Endodermal cell (in vitro differentiated cells): ENCODE measurements at regions not wholly inside any gene's neighbourhood (a gene's known extent, or its start where the extent isn't known, plus 50 kb on each side); places are given as distances from the start of the nearest gene placed in this dataset.
A peak's percentile ranks its signal among the peaks of the same experiment; 100 is the strongest.

Experiments
- DNase-seq: peaks from one replicate; pipeline ENCODE4 v3.0.0-alpha.2; 2017
- H3K27ac ChIP-seq: 2 replicates; pipeline ENCODE4 v1.5.1; 2013; ENCODE audit warnings: mild to moderate bottlenecking, low read depth, low read length, moderate library complexity
- H3K27me3 ChIP-seq: 2 replicates; pipeline ENCODE4 v1.6.1; 2013; ENCODE audit warnings: mild to moderate bottlenecking, low read length, moderate library complexity; ENCODE audit not compliant: insufficient read depth, control insufficient read depth, poor library complexity, severe bottlenecking
- H3K36me3 ChIP-seq: 2 replicates; pipeline ENCODE4 v1.7.0; 2013; ENCODE audit warnings: mild to moderate bottlenecking, low read length, moderate library complexity; ENCODE audit not compliant: control insufficient read depth, insufficient read depth
- H3K4me1 ChIP-seq: one replicate; pipeline ENCODE4 v1.7.0; 2013; ENCODE audit warnings: low read length; ENCODE audit not compliant: control insufficient read depth, insufficient read depth
- H3K4me3 ChIP-seq: 2 replicates; pipeline ENCODE4 v1.5.1; 2013; ENCODE audit warnings: mild to moderate bottlenecking, low read length, moderate library complexity
- H3K9ac ChIP-seq: 2 replicates; pipeline ENCODE4 v1.6.1; 2013; ENCODE audit warnings: mild to moderate bottlenecking, low read length, moderate library complexity; ENCODE audit not compliant: poor library complexity, severe bottlenecking; ENCODE audit errors: extremely low read depth
- H3K9me3 ChIP-seq: 2 replicates; pipeline ENCODE4 v1.6.1; 2013; ENCODE audit warnings: mild to moderate bottlenecking, low read length, moderate library complexity; ENCODE audit not compliant: control insufficient read depth
- H3K27ac Mint-ChIP-seq: 2 replicates; pipeline ENCODE4 v1.8.0; 2020; ENCODE audit warnings: mixed read lengths
- H3K27me3 Mint-ChIP-seq: 2 replicates; pipeline ENCODE4 v1.8.0; 2021; ENCODE audit warnings: mild to moderate bottlenecking, mixed read lengths; ENCODE audit not compliant: insufficient read depth
- H3K36me3 Mint-ChIP-seq: 2 replicates; pipeline ENCODE4 v1.8.0; 2020; ENCODE audit warnings: low read depth, mixed read lengths
- H3K4me1 Mint-ChIP-seq: 2 replicates; pipeline ENCODE4 v1.8.0; 2020; ENCODE audit warnings: mixed read lengths
- H3K4me3 Mint-ChIP-seq: 2 replicates; pipeline ENCODE4 v1.8.0; 2020; ENCODE audit warnings: mild to moderate bottlenecking, moderate library complexity, mixed read lengths
- H3K9me3 Mint-ChIP-seq: 2 replicates; pipeline ENCODE4 v1.8.0; 2020; ENCODE audit warnings: mild to moderate bottlenecking, mixed read lengths
- WGBS, 2 experiments: methylation state at CpG; one replicate each; pipeline versions ENCODE4 v1.1.5 to v1.1.7; 2013; ENCODE audit warnings: missing lambda C conversion rate in 2 of 2, mixed read lengths in 1 of 2; ENCODE audit not compliant: insufficient coverage in 1 of 2, insufficient read length in 1 of 2; 5-methylcytosine and 5-hydroxymethylcytosine counted together
- TF ChIP-seq, protein P1 (sequence below): fragments of 200-600 bp; sonication (generic); conservative IDR thresholded peaks from 2 replicates; pipeline ENCODE4 v1.5.0; 2021; ENCODE audit warnings: antibody characterized with exemption, mild to moderate bottlenecking

DNA sequence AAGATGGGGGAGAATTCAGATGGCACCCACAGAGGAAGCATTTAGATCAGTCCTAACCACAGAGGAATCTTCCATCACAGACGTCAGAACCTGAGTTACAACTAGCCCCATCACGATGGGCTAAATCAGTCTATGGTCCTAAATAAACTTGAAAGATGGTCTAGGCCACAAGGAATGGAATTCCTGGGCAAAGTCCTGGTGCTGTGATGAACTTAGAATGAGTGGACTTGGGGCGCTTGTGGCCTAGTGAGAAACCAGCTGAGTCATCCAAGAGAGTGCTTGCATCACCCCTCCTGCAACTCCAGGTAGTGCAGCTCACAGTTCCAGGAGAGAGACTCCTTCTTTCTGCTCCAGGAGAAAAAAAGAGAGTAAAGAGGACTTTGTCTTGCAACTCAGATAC is 722.9 kb upstream of the RGMB start:
- TF ChIP-seq, protein P1, sequence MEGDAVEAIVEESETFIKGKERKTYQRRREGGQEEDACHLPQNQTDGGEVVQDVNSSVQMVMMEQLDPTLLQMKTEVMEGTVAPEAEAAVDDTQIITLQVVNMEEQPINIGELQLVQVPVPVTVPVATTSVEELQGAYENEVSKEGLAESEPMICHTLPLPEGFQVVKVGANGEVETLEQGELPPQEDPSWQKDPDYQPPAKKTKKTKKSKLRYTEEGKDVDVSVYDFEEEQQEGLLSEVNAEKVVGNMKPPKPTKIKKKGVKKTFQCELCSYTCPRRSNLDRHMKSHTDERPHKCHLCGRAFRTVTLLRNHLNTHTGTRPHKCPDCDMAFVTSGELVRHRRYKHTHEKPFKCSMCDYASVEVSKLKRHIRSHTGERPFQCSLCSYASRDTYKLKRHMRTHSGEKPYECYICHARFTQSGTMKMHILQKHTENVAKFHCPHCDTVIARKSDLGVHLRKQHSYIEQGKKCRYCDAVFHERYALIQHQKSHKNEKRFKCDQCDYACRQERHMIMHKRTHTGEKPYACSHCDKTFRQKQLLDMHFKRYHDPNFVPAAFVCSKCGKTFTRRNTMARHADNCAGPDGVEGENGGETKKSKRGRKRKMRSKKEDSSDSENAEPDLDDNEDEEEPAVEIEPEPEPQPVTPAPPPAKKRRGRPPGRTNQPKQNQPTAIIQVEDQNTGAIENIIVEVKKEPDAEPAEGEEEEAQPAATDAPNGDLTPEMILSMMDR: no peak
- Histone ChIP-seq H3K27ac (no peak overlapping the region), H3K4me1 (peaks cover 12% of the 10 kb centered on the region), H3K9ac (no peak overlapping the region), H3K36me3 (no peaks in the 10 kb centered on the region), H3K9me3 (no peaks in the 10 kb centered on the region), H3K4me3 (no peak overlapping the region), H3K27me3 (no peaks in the 10 kb centered on the region)
- no peaks in the 10 kb centered on the region for H3K9me3 Mint-ChIP-seq
- peaks cover 5% of the 10 kb centered on the region for H3K36me3 Mint-ChIP-seq
- DNase-seq: no peak
- no peak overlapping the region for H3K4me3 Mint-ChIP-seq
- no peaks in the 10 kb centered on the region for H3K27me3 Mint-ChIP-seq
- H3K4me1 Mint-ChIP-seq: peaks cover 51% of the 10 kb centered on the region
- H3K27ac Mint-ChIP-seq: peak overlapping the region; percentile 91
- 93 to 94% methylated on average over 3 of the region's 3 CpGs for WGBS, 2 experiments

DNA sequence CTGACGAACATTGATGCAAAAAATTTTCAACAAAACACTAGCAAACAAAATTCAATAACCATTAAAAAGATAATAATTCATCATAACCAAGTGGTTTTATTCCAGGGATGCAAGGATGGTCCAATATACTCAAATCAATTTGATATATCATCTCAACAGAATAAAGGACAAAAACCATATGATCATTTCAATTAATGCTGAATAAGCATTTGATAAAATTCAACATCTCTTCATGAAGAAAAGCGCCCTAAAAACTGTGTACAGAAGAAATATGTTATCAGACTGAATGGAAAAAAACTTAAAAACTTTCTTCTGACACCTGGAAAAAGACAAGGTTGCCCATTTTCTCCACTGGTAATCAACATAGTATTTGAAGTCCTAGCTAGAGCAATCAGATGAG is 720.3 kb upstream of the RGMB start:
- Mint-ChIP-seq H3K4me3 (no peak overlapping the region), H3K36me3 (peaks cover 5% of the 10 kb centered on the region), H3K27ac (no peak overlapping the region), H3K9me3 (no peaks in the 10 kb centered on the region), H3K27me3 (no peaks in the 10 kb centered on the region), H3K4me1 (peaks cover 47% of the 10 kb centered on the region)
- Histone ChIP-seq H3K36me3 (no peaks in the 10 kb centered on the region), H3K9ac (no peak overlapping the region), H3K9me3 (no peaks in the 10 kb centered on the region), H3K27ac (no peak overlapping the region), H3K4me3 (no peak overlapping the region), H3K4me1 (peaks cover 12% of the 10 kb centered on the region), H3K27me3 (no peaks in the 10 kb centered on the region)
- TF ChIP-seq, protein P1: no peak
- DNase-seq: no peak
- 89 to 100% methylated on average over 1 to 2 of the region's 2 CpGs for whole genome bisulfite sequencing, 2 experiments

DNA sequence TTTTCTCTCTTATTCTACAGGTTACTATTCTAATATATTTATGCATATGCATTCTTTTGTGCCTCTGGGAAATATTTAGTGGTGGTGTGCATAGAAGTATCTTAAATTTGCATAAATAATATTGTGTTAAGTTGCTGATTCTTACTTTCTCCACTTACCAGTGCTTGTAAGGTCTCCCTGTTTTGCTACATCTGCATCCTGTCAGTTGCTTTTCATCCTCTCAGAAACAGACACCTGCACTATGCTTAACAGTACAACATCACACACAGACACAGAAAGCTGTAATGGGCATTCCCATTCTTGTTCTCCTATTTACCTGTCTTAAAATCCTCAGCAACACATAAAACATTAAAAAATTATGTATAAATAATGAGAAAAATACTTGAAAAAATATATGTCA is 713.3 kb upstream of the RGMB start:
- H3K9ac ChIP-seq: no peak overlapping the region
- no peak for DNase-seq
- H3K4me1 ChIP-seq: no peaks in the 10 kb centered on the region
- no peaks in the 10 kb centered on the region for H3K27me3 ChIP-seq
- no peak overlapping the region for H3K27ac Mint-ChIP-seq
- H3K4me1 Mint-ChIP-seq: peaks cover 2% of the 10 kb centered on the region
- no peaks in the 10 kb centered on the region for H3K36me3 Mint-ChIP-seq
- no peaks in the 10 kb centered on the region for H3K27me3 Mint-ChIP-seq
- TF ChIP-seq, protein P1: no peak
- H3K9me3 Mint-ChIP-seq: no peaks in the 10 kb centered on the region
- H3K4me3 Mint-ChIP-seq: no peak overlapping the region
- no peaks in the 10 kb centered on the region for H3K9me3 ChIP-seq
- no peak overlapping the region for H3K4me3 ChIP-seq
- H3K36me3 ChIP-seq: no peaks in the 10 kb centered on the region
- no peak overlapping the region for H3K27ac ChIP-seq
